ENCODE measurements at regions not wholly inside any gene's neighbourhood (a gene's known extent, or its start where the extent isn't known, plus 50 kb on each side); places are given as distances from the start of the nearest gene placed in this dataset.

GRCh38 chr1:118246646-118247045 lies 61.6 kb upstream of the SPAG17 start:
- TF ChIP-seq CTCF (conservative IDR thresholded peaks at IDR 0.05; ENCODE audit: low read length) (no peak), EZH2phosphoT487 (IDR thresholded peaks at IDR 0.05; ENCODE audit: borderline replicate concordance) (no peak)
- no peaks in the 10 kb centered on the region for H3K36me3 ChIP-seq (ENCODE audit: insufficient read depth, low read length)

GRCh38 chr1:118244194-118244593 lies 59.2 kb upstream of the SPAG17 start:
- H3K36me3 ChIP-seq (ENCODE audit: insufficient read depth, low read length): no peaks in the 10 kb centered on the region
- no peaks in the 10 kb centered on the region for H3F3A ChIP-seq (ENCODE audit: low read depth)
- no peak overlapping the region for H2AFZ ChIP-seq (ENCODE audit: low read length)
- no peaks in the 10 kb centered on the region for H3K79me2 ChIP-seq (ENCODE audit: insufficient read depth, low read length)
- TF ChIP-seq CTCF (conservative IDR thresholded peaks at IDR 0.05; ENCODE audit: low read length): no peak
- TF ChIP-seq EZH2phosphoT487 (IDR thresholded peaks at IDR 0.05; ENCODE audit: borderline replicate concordance): no peak
- no peaks in the 10 kb centered on the region for H4K20me1 ChIP-seq (ENCODE audit: insufficient read depth, low read length, poor library complexity, severe bottlenecking)
- H3K9me3 ChIP-seq (ENCODE audit: insufficient read depth, low read depth, low read length): no peaks in the 10 kb centered on the region
- no peaks in the 10 kb centered on the region for H3K9me2 ChIP-seq (replicated peaks; ENCODE audit: low read depth, low read length)
- H3K9ac ChIP-seq (ENCODE audit: low read depth, low read length, poor library complexity, severe bottlenecking): no peak overlapping the region
- H3K27me3 ChIP-seq (ENCODE audit: insufficient read depth, low read length, poor library complexity, severe bottlenecking): no peaks in the 10 kb centered on the region
- H3K4me1 ChIP-seq (ENCODE audit: insufficient read depth, low read length, poor library complexity, severe bottlenecking): no peaks in the 10 kb centered on the region
- H3K4me3 ChIP-seq (ENCODE audit: low read length, poor library complexity, severe bottlenecking): no peak overlapping the region
- no peak overlapping the region for H3K4me2 ChIP-seq (ENCODE audit: low read depth, low read length, poor library complexity, severe bottlenecking)

More at GRCh38 chr1:118246646-118247045, 61.6 kb upstream of the SPAG17 start:
- H3K4me2 ChIP-seq (ENCODE audit: low read depth, low read length, poor library complexity, severe bottlenecking): no peak overlapping the region
- H3K79me2 ChIP-seq (ENCODE audit: insufficient read depth, low read length): no peaks in the 10 kb centered on the region
- H4K20me1 ChIP-seq (ENCODE audit: insufficient read depth, low read length, poor library complexity, severe bottlenecking): no peaks in the 10 kb centered on the region
- H3K4me1 ChIP-seq (ENCODE audit: insufficient read depth, low read length, poor library complexity, severe bottlenecking): no peaks in the 10 kb centered on the region
- no peaks in the 10 kb centered on the region for H3F3A ChIP-seq (ENCODE audit: low read depth)
- no peaks in the 10 kb centered on the region for H3K27me3 ChIP-seq (ENCODE audit: insufficient read depth, low read length, poor library complexity, severe bottlenecking)
- no peaks in the 10 kb centered on the region for H3K9me2 ChIP-seq (replicated peaks; ENCODE audit: low read depth, low read length)
- no peaks in the 10 kb centered on the region for H3K9me3 ChIP-seq (ENCODE audit: insufficient read depth, low read depth, low read length)
- H3K9ac ChIP-seq (ENCODE audit: low read depth, low read length, poor library complexity, severe bottlenecking): no peak overlapping the region
- no peak overlapping the region for H2AFZ ChIP-seq (ENCODE audit: low read length)
- H3K4me3 ChIP-seq (ENCODE audit: low read length, poor library complexity, severe bottlenecking): no peak overlapping the region

GRCh38 chr1:118243269-118243668 lies 58.2 kb upstream of the SPAG17 start:
- Histone ChIP-seq H3K36me3 (ENCODE audit: insufficient read depth, low read length) (no peaks in the 10 kb centered on the region), H3K4me3 (ENCODE audit: low read length, poor library complexity, severe bottlenecking) (no peak overlapping the region), H3K9me2 (replicated peaks; ENCODE audit: low read depth, low read length) (no peaks in the 10 kb centered on the region), H3K9me3 (ENCODE audit: insufficient read depth, low read depth, low read length) (no peaks in the 10 kb centered on the region), H4K20me1 (ENCODE audit: insufficient read depth, low read length, poor library complexity, severe bottlenecking) (no peaks in the 10 kb centered on the region), H3K9ac (ENCODE audit: low read depth, low read length, poor library complexity, severe bottlenecking) (no peak overlapping the region), H3F3A (ENCODE audit: low read depth) (no peaks in the 10 kb centered on the region), H3K79me2 (ENCODE audit: insufficient read depth, low read length) (no peaks in the 10 kb centered on the region), H3K27me3 (ENCODE audit: insufficient read depth, low read length, poor library complexity, severe bottlenecking) (no peaks in the 10 kb centered on the region), H3K4me1 (ENCODE audit: insufficient read depth, low read length, poor library complexity, severe bottlenecking) (no peaks in the 10 kb centered on the region), H2AFZ (ENCODE audit: low read length) (no peak overlapping the region), H3K4me2 (ENCODE audit: low read depth, low read length, poor library complexity, severe bottlenecking) (no peak overlapping the region)
- TF ChIP-seq EZH2phosphoT487 (IDR thresholded peaks at IDR 0.05; ENCODE audit: borderline replicate concordance) (no peak), CTCF (conservative IDR thresholded peaks at IDR 0.05; ENCODE audit: low read length) (no peak)

Data from Loucy (cell line).